Astrocyte of the hippocampus (primary cell): ENCODE measurements at regions not wholly inside any gene's neighbourhood (a gene's known extent, or its start where the extent isn't known, plus 50 kb on each side); places are given as distances from the start of the nearest gene placed in this dataset.
"Not testable (repeated sequence)": the region's sequence is repeated elsewhere in the genome, so short reads cannot be mapped to it uniquely, and the experiment has no call there.

Source experiments
- DNase-seq: peaks from one replicate; pipeline ENCODE4 v3.0.0; 2011; ENCODE audit warnings: low read depth, low spot score

GRCh38 chr10:84925495-84925894 lies 597.1 kb downstream of the CCSER2 start:
- no peak for DNase-seq

GRCh38 chr10:84933402-84933801 lies 605.0 kb downstream of the CCSER2 start:
- no peak for DNase-seq

- DNase-seq, result no peak
These were observed 607.4 kb downstream of the CCSER2 start for GRCh38 chr10:84935772-84936171.

- DNase-seq, result no peak
These were observed 609.9 kb downstream of the CCSER2 start for GRCh38 chr10:84938117-84938905.

GRCh38 chr10:84943541-84943940 lies 615.2 kb downstream of the CCSER2 start:
- DNase-seq, result no peak

GRCh38 chr10:84944187-84944586 lies 615.8 kb downstream of the CCSER2 start:
- no peak for DNase-seq

- no peak for DNase-seq
These were observed 617.4 kb downstream of the CCSER2 start for GRCh38 chr10:84945791-84946190.

GRCh38 chr10:84946904-84947303 lies 618.5 kb downstream of the CCSER2 start:
- no peak for DNase-seq

GRCh38 chr10:84948644-84949043 lies 620.3 kb downstream of the CCSER2 start:
- DNase-seq, result no peak

- DNase-seq, result no peak
These were observed 623.2 kb downstream of the CCSER2 start for GRCh38 chr10:84951616-84952015.

GRCh38 chr10:84957427-84957826 lies 629.0 kb downstream of the CCSER2 start:
- no peak for DNase-seq

GRCh38 chr10:84965468-84965867 lies 637.1 kb downstream of the CCSER2 start:
- no peak for DNase-seq

GRCh38 chr10:84966708-84967441 lies 638.5 kb downstream of the CCSER2 start:
- no peak for DNase-seq

- DNase-seq, result not testable (repeated sequence)
These were observed 640.9 kb downstream of the CCSER2 start for GRCh38 chr10:84969297-84969696.

- DNase-seq, result no peak
These were observed 658.6 kb downstream of the CCSER2 start for GRCh38 chr10:84987039-84987438.

- DNase-seq, result no peak
These were observed 659.6 kb downstream of the CCSER2 start for GRCh38 chr10:84988011-84988410.

GRCh38 chr10:84990713-84991112 lies 662.3 kb downstream of the CCSER2 start:
- no peak for DNase-seq

- DNase-seq, result peak; percentile 38
These were observed 662.9 kb downstream of the CCSER2 start for GRCh38 chr10:84991301-84991700.

- no peak for DNase-seq
These were observed 665.1 kb downstream of the CCSER2 start for GRCh38 chr10:84993251-84994035.

- DNase-seq, result no peak
These were observed 666.3 kb downstream of the CCSER2 start for GRCh38 chr10:84994722-84995121.

- no peak for DNase-seq
These were observed 668.2 kb downstream of the CCSER2 start for GRCh38 chr10:84996580-84996979.

GRCh38 chr10:84997870-84998269 lies 669.5 kb downstream of the CCSER2 start:
- no peak for DNase-seq
